Neuronal stem cell (in vitro differentiated cells): ENCODE measurements at regions not wholly inside any gene's neighbourhood (a gene's known extent, or its start where the extent isn't known, plus 50 kb on each side); places are given as distances from the start of the nearest gene placed in this dataset.
"Not testable (repeated sequence)": the region's sequence is repeated elsewhere in the genome, so short reads cannot be mapped to it uniquely, and the experiment has no call there.

Experiments used
- DNase-seq: peaks from one replicate; pipeline ENCODE4 v3.0.0-alpha.2; 2013; ENCODE audit warnings: low spot score
- H2AFZ ChIP-seq: one replicate; pipeline ENCODE4 v1.6.1; 2013; ENCODE audit warnings: mild to moderate bottlenecking, low read length, inconsistent platforms
- H2AK5ac ChIP-seq: 2 replicates; pipeline ENCODE4 v1.6.1; 2013; ENCODE audit warnings: low read depth, mild to moderate bottlenecking, inconsistent platforms, low read length, moderate library complexity, mixed read lengths
- H2BK120ac ChIP-seq: 2 replicates; pipeline ENCODE4 v1.6.1; 2013; ENCODE audit warnings: low read depth, mild to moderate bottlenecking, inconsistent platforms, low read length, moderate library complexity, mixed read lengths
- H2BK12ac ChIP-seq: one replicate; pipeline ENCODE4 v1.6.1; 2013; ENCODE audit warnings: low read length, inconsistent platforms
- H2BK15ac ChIP-seq: 2 replicates; pipeline ENCODE4 v1.6.1; 2013; ENCODE audit warnings: mild to moderate bottlenecking, low read length, inconsistent platforms, mixed read lengths
- H2BK5ac ChIP-seq: one replicate; pipeline ENCODE4 v1.6.1; 2013; ENCODE audit warnings: inconsistent platforms, mild to moderate bottlenecking, low read length, moderate library complexity
- H3K14ac ChIP-seq: one replicate; pipeline ENCODE4 v1.6.1; 2013; ENCODE audit warnings: low read length, inconsistent platforms
- H3K18ac ChIP-seq: 2 replicates; pipeline ENCODE4 v1.6.1; 2013; ENCODE audit warnings: low read length, inconsistent platforms
- H3K23ac ChIP-seq: 2 replicates; pipeline ENCODE4 v1.6.1; 2013; ENCODE audit warnings: low read depth, mild to moderate bottlenecking, mixed read lengths, low read length, inconsistent platforms; ENCODE audit not compliant: poor library complexity
- H3K27ac ChIP-seq: replicated peaks from 3 replicates; pipeline ENCODE4 v1.5.1; 2013; ENCODE audit warnings: low read length, inconsistent platforms
- H3K27me3 ChIP-seq, 3 experiments: 2 replicates each; pipeline ENCODE4 v1.6.1; 2013; ENCODE audit warnings: low read length in 3 of 3, mild to moderate bottlenecking in 2 of 3, inconsistent platforms in 1 of 3, low read depth in 1 of 3, mixed read lengths in 1 of 3, moderate library complexity in 1 of 3; ENCODE audit not compliant: control insufficient read depth in 3 of 3, insufficient read depth in 3 of 3
- H3K36me3 ChIP-seq, 2 donors: replicated peaks in 1 of 2; 2 replicates each; pipeline ENCODE4 v1.6.1; 2013; ENCODE audit warnings: low read length in 2 of 2; ENCODE audit not compliant: control insufficient read depth in 2 of 2, insufficient read depth in 2 of 2
- H3K4ac ChIP-seq: 2 replicates; pipeline ENCODE4 v1.6.1; 2013; ENCODE audit warnings: inconsistent platforms, mild to moderate bottlenecking, low read length, moderate library complexity
- H3K4me1 ChIP-seq, 2 donors: 1 replicate in 1 of 2; 2 replicates in 1 of 2; pipeline ENCODE4 v1.6.1; 2013; ENCODE audit warnings: low read length in 2 of 2, low read depth in 1 of 2; ENCODE audit not compliant: control insufficient read depth in 2 of 2, insufficient read depth in 1 of 2
- H3K4me2 ChIP-seq: one replicate; pipeline ENCODE4 v1.6.1; 2013; ENCODE audit warnings: mild to moderate bottlenecking, low read length, inconsistent platforms; ENCODE audit not compliant: insufficient read depth, poor library complexity, severe bottlenecking
- H3K4me3 ChIP-seq, 2 donors: 2 replicates each; pipeline ENCODE4 v1.5.1; 2013; ENCODE audit warnings: low read length in 2 of 2, mild to moderate bottlenecking in 2 of 2, inconsistent platforms in 1 of 2, moderate library complexity in 1 of 2
- H3K79me1 ChIP-seq: one replicate; pipeline ENCODE4 v1.6.1; 2013; ENCODE audit warnings: low read depth, mild to moderate bottlenecking, inconsistent platforms, low read length, moderate library complexity
- H3K9ac ChIP-seq: one replicate; pipeline ENCODE4 v1.6.1; 2013; ENCODE audit warnings: mild to moderate bottlenecking, low read depth, low read length, inconsistent platforms; ENCODE audit not compliant: poor library complexity
- H3K9me3 ChIP-seq, 2 donors: replicated peaks in 1 of 2; 2 replicates each; pipeline versions ENCODE3 to v1.6.1; 2013; ENCODE audit warnings: low read length in 2 of 2, mild to moderate bottlenecking in 2 of 2, inconsistent platforms in 1 of 2, low read depth in 1 of 2, mixed read lengths in 1 of 2, moderate library complexity in 1 of 2; ENCODE audit not compliant: control insufficient read depth in 2 of 2, insufficient read depth in 1 of 2
- H4K8ac ChIP-seq: one replicate; pipeline ENCODE4 v1.6.1; 2013; ENCODE audit warnings: low read depth, mild to moderate bottlenecking, inconsistent platforms, low read length, moderate library complexity
- H4K91ac ChIP-seq: one replicate; pipeline ENCODE4 v1.6.1; 2013; ENCODE audit warnings: low read length, low read depth, mild to moderate bottlenecking, inconsistent platforms; ENCODE audit not compliant: poor library complexity
- WGBS, 2 donors: extraction: QIAGEN DNeasy Blood & Tissue Kit; methylation state at CpG; one replicate each; pipeline ENCODE4 v1.1.7; 2013; ENCODE audit warnings: missing lambda C conversion rate in 2 of 2, mixed read lengths in 1 of 2; ENCODE audit not compliant: insufficient read length in 2 of 2, insufficient replicate concordance in 1 of 2; ENCODE audit errors: extremely low coverage in 2 of 2; 5-methylcytosine and 5-hydroxymethylcytosine counted together

DNA sequence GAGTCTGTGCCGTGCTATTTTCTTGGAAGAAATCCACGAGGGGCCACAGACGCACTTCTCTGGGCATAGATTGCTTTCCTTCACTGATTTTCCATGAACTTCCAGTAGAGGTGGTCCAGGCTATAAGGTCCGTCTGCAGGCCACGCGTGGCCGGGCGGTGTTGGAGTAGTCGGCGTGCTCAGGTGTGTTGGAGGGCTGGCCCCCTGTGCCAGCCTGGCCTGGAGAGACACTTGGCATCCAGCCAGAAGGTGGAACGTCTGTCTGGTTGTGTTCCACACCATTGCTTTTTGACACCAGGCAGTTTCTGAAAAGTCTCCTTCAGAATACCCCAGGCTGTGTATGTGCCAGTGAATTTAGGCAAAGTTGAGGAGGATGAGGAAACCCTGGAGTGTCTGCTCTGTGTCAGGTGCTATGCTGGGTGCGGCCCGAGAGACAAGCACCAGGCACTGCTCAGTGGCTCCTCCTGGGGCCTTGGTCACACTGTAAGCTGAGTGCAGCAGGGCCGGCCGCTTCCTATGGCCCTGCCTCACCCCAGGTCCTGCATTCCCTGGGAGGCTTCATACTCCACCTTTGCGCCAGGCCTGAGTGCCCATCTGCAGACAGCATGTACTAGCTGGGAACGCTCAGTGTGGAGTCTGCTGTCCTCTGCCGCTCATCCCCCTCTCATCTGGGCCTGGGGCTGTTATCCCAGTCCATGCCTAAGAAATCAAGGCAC is 52.1 kb upstream of the TAMM41 start:
- Histone ChIP-seq H2BK15ac (no peak overlapping the region), H3K4me1 (no peaks in the 10 kb centered on the region), H3K27me3 (peaks cover 0 to 11% (median 0%) of the 10 kb centered on the region in 3 experiments), H3K4me2 (no peak overlapping the region), H2BK5ac (no peak overlapping the region), H3K23ac (peak overlapping the region; percentile 65), H2BK12ac (no peak overlapping the region), H3K9ac (no peak overlapping the region), H4K91ac (no peak overlapping the region), H3K27ac (no peak overlapping the region), H3K4ac (peak overlapping the region; percentile 37), H3K4me3 (no peak overlapping the region), H3K9me3 (no peaks in the 10 kb centered on the region), H2AFZ (no peak overlapping the region), H4K8ac (no peak overlapping the region), H2AK5ac (peak overlapping the region; percentile 61), H3K36me3 (no peaks in the 10 kb centered on the region), H3K18ac (no peak overlapping the region), H3K14ac (peak overlapping the region; percentile 94), H3K79me1 (no peaks in the 10 kb centered on the region), H2BK120ac (no peak overlapping the region)
- no peak for DNase-seq
- no CpG with 5 or more reads among the region's 18 CpGs for WGBS, 2 donors

DNA sequence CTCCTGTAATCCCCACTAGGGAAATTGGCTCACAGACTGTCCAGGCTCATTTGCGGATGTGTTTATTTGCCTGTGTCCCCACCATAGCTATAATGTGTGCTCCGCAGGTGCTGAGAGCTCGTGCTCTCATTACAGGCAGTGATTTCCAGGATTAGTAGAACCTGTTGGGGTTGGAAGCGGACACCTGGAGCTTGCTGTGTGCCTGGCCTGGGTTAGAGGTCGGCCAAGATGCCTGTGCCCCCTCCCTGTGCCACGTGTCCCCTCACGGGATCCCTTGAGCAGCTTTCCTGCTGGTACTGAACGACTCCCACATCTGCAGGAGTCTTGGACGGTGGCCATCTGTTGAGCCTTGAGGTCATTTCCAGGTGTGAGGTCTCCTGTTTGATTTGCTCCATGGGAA is 52.7 kb upstream of the TAMM41 start:
- not testable (repeated sequence) for DNase-seq

GRCh38 chr3:11899826-11900225 is 53.1 kb upstream of the TAMM41 start:
- no peak for DNase-seq
- Histone ChIP-seq H3K27me3 (peaks cover 0 to 11% (median 0%) of the 10 kb centered on the region in 3 experiments), H3K23ac (no peak overlapping the region), H3K4ac (no peak overlapping the region), H3K18ac (no peak overlapping the region), H2BK12ac (no peak overlapping the region), H2AK5ac (no peak overlapping the region), H4K8ac (no peak overlapping the region), H2BK5ac (no peak overlapping the region), H2BK120ac (no peak overlapping the region), H3K4me1 (no peaks in the 10 kb centered on the region), H3K14ac (no peak overlapping the region), H3K4me2 (no peak overlapping the region), H3K9ac (no peak overlapping the region), H2BK15ac (no peak overlapping the region), H3K36me3 (no peaks in the 10 kb centered on the region), H4K91ac (no peak overlapping the region), H3K27ac (no peak overlapping the region), H3K79me1 (no peaks in the 10 kb centered on the region), H3K9me3 (no peaks in the 10 kb centered on the region), H3K4me3 (no peak overlapping the region), H2AFZ (no peak overlapping the region)
- WGBS, 2 donors = no CpG with 5 or more reads among the region's 12 CpGs

More for the DNA sequence above, 52.7 kb upstream of the TAMM41 start:
- WGBS, 2 donors = no CpG with 5 or more reads among the region's 9 CpGs
- not testable (repeated sequence) for H4K91ac ChIP-seq, H3K4ac ChIP-seq, H3K9me3 ChIP-seq, H3K14ac ChIP-seq, H2BK12ac ChIP-seq, H2BK15ac ChIP-seq, H3K4me1 ChIP-seq, H2AK5ac ChIP-seq, H3K27ac ChIP-seq, H3K4me2 ChIP-seq, H2AFZ ChIP-seq, H2BK5ac ChIP-seq, H3K79me1 ChIP-seq, H4K8ac ChIP-seq, H3K23ac ChIP-seq, H3K18ac ChIP-seq, H3K36me3 ChIP-seq, H2BK120ac ChIP-seq, H3K4me3 ChIP-seq, H3K9ac ChIP-seq
- H3K27me3 ChIP-seq = peaks cover 0 to 11% (median 0%) of the 10 kb centered on the region in 3 experiments

- WGBS, 2 donors = no CpG with 5 or more reads among the region's 10 CpGs
These were observed 54.1 kb upstream of the TAMM41 start for GRCh38 chr3:11900824-11901223.

More at GRCh38 chr3:11900824-11901223, 54.1 kb upstream of the TAMM41 start:
- H3K27ac ChIP-seq = no peak overlapping the region
- H3K4ac ChIP-seq = no peak overlapping the region
- peak overlapping the region; percentile 27 for H3K18ac ChIP-seq
- H3K27me3 ChIP-seq = peaks cover 0 to 11% (median 0%) of the 10 kb centered on the region in 3 experiments
- no peak overlapping the region for H2BK12ac ChIP-seq
- H3K4me3 ChIP-seq = no peak overlapping the region
- H4K8ac ChIP-seq = no peak overlapping the region
- no peak overlapping the region for H3K9ac ChIP-seq
- DNase-seq = no peak
- no peak overlapping the region for H2BK120ac ChIP-seq
- H2BK5ac ChIP-seq = no peak overlapping the region
- H4K91ac ChIP-seq = no peak overlapping the region
- H3K14ac ChIP-seq = no peak overlapping the region
- H3K36me3 ChIP-seq = no peaks in the 10 kb centered on the region
- no peaks in the 10 kb centered on the region for H3K4me1 ChIP-seq
- no peak overlapping the region for H2AK5ac ChIP-seq
- H2BK15ac ChIP-seq = no peak overlapping the region
- H3K23ac ChIP-seq = no peak overlapping the region
- no peaks in the 10 kb centered on the region for H3K9me3 ChIP-seq
- H3K4me2 ChIP-seq = no peak overlapping the region
- no peaks in the 10 kb centered on the region for H3K79me1 ChIP-seq
- H2AFZ ChIP-seq = no peak overlapping the region
